IMR-90 (cell line): ENCODE measurements at regions not wholly inside any gene's neighbourhood (a gene's known extent, or its start where the extent isn't known, plus 50 kb on each side); places are given as distances from the start of the nearest gene placed in this dataset.

Experiments used
- BHLHE40 ChIP-seq: fragments of 150-350 bp; IDR thresholded peaks from 2 replicates; pipeline ENCODE4 v1.6.1; 2016; ENCODE audit warnings: mild to moderate bottlenecking, low read depth, low read length
- CEBPB ChIP-seq: IDR thresholded peaks from 2 replicates; pipeline ENCODE4 v1.6.1; 2012; ENCODE audit warnings: low read depth, low read length, improper control_type of control experiment
- MAZ ChIP-seq: IDR thresholded peaks from 2 replicates; pipeline ENCODE4 v1.6.1; 2012; ENCODE audit warnings: low read depth, mild to moderate bottlenecking, low read length, improper control_type of control experiment, moderate library complexity, borderline replicate concordance
- MXI1 ChIP-seq: IDR thresholded peaks from 2 replicates; pipeline ENCODE4 v1.6.1; 2012; ENCODE audit warnings: low read depth, mild to moderate bottlenecking, low read length, moderate library complexity, borderline replicate concordance
- NFE2L2 ChIP-seq: fragments of 150-350 bp; IDR thresholded peaks from 2 replicates; pipeline ENCODE4 v1.6.1; 2016; ENCODE audit warnings: low read depth, mild to moderate bottlenecking, low read length
- POLR2A ChIP-seq: IDR thresholded peaks from 2 replicates; pipeline ENCODE4 v1.6.1; 2012; ENCODE audit warnings: mild to moderate bottlenecking, low read depth, low read length
- RCOR1 ChIP-seq: IDR thresholded peaks from 2 replicates; pipeline ENCODE4 v1.6.1; 2012; ENCODE audit warnings: mild to moderate bottlenecking, low read length, improper control_type of control experiment; ENCODE audit not compliant: insufficient replicate concordance
- RFX5 ChIP-seq: IDR thresholded peaks from 2 replicates; pipeline ENCODE4 v1.8.0; 2012; ENCODE audit warnings: low read depth, mild to moderate bottlenecking, low read length, moderate library complexity
- TF ChIP-seq, protein P1 (sequence below): conservative IDR thresholded peaks from 2 replicates; pipeline ENCODE4 v1.5.1; 2012; ENCODE audit warnings: mild to moderate bottlenecking, low read depth, low read length, improper control_type of control experiment

DNA sequence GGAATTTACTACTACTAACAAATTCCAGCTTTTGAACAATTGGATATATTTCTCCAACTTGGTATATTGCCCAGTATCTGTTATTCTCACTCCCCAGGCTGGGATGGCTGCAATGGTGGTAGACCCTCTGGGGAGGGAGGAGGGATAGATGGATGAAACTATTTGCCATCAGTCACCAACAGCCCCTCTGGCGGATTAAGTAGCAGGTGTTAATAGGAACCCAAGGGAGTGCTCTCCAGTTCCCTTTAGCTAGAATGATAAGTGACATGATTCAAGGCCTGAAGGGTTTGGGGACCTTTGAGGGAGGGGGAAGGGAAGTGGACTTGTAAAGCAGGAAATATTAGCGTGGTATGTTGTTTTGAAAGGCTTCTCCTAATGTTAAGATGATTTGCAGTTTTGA, 824.0 kb upstream of the ARRDC3 start:
- TF ChIP-seq, protein P1, sequence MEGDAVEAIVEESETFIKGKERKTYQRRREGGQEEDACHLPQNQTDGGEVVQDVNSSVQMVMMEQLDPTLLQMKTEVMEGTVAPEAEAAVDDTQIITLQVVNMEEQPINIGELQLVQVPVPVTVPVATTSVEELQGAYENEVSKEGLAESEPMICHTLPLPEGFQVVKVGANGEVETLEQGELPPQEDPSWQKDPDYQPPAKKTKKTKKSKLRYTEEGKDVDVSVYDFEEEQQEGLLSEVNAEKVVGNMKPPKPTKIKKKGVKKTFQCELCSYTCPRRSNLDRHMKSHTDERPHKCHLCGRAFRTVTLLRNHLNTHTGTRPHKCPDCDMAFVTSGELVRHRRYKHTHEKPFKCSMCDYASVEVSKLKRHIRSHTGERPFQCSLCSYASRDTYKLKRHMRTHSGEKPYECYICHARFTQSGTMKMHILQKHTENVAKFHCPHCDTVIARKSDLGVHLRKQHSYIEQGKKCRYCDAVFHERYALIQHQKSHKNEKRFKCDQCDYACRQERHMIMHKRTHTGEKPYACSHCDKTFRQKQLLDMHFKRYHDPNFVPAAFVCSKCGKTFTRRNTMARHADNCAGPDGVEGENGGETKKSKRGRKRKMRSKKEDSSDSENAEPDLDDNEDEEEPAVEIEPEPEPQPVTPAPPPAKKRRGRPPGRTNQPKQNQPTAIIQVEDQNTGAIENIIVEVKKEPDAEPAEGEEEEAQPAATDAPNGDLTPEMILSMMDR = no peak
- no peak for TF ChIP-seq POLR2A
- no peak for TF ChIP-seq RFX5
- no peak for TF ChIP-seq BHLHE40
- no peak for TF ChIP-seq MAZ
- TF ChIP-seq MXI1 = no peak
- no peak for TF ChIP-seq CEBPB
- no peak for TF ChIP-seq RCOR1
- no peak for TF ChIP-seq NFE2L2
